ENCODE measurements at regions not wholly inside any gene's neighbourhood (a gene's known extent, or its start where the extent isn't known, plus 50 kb on each side); places are given as distances from the start of the nearest gene placed in this dataset.

GRCh38 chr16:49937886-49938285, 82.0 kb upstream of the ZNF423 start:
- Mint-ChIP-seq H3K36me3 (ENCODE audit: low read depth) (no peaks in the 10 kb centered on the region), H3K4me3 (no peak overlapping the region), H3K27ac (no peak overlapping the region), H3K4me1 (ENCODE audit: low read depth) (peaks cover 5% of the 10 kb centered on the region), H3K9me3 (peaks cover 5% of the 10 kb centered on the region; the same call in 1 of the 2 replicates), H3K27me3 (ENCODE audit: insufficient read depth) (peaks cover 4% of the 10 kb centered on the region)
- TF ChIP-seq CTCF (IDR thresholded peaks at IDR 0.05) = no peak
- no peak for DNase-seq

- no peaks in the 10 kb centered on the region for H3K4me1 Mint-ChIP-seq (ENCODE audit: low read depth)
- peaks cover 4% of the 10 kb centered on the region for H3K27me3 Mint-ChIP-seq (ENCODE audit: insufficient read depth)
- DNase-seq = no peak
- peaks cover 5% of the 10 kb centered on the region; the same call in 1 of the 2 replicates for H3K9me3 Mint-ChIP-seq
- H3K36me3 Mint-ChIP-seq (ENCODE audit: low read depth) = no peaks in the 10 kb centered on the region
- no peak for TF ChIP-seq CTCF (IDR thresholded peaks at IDR 0.05)
- no peak overlapping the region for H3K27ac Mint-ChIP-seq
- H3K4me3 Mint-ChIP-seq = no peak overlapping the region
Observed at GRCh38 chr16:49939495-49939894, 83.6 kb upstream of the ZNF423 start.

- H3K9me3 Mint-ChIP-seq = peaks cover 5% of the 10 kb centered on the region; the same call in 1 of the 2 replicates
- H3K4me3 Mint-ChIP-seq = no peak overlapping the region
- H3K36me3 Mint-ChIP-seq (ENCODE audit: low read depth) = no peaks in the 10 kb centered on the region
- no peak overlapping the region for H3K27ac Mint-ChIP-seq
- H3K27me3 Mint-ChIP-seq (ENCODE audit: insufficient read depth) = peaks cover 4% of the 10 kb centered on the region
- no peak for TF ChIP-seq CTCF (IDR thresholded peaks at IDR 0.05)
- H3K4me1 Mint-ChIP-seq (ENCODE audit: low read depth) = no peaks in the 10 kb centered on the region
- no peak for DNase-seq
Observed at GRCh38 chr16:49940464-49941224, 84.4 kb upstream of the CNEP1R1 start.

- H3K36me3 Mint-ChIP-seq (ENCODE audit: low read depth) = no peaks in the 10 kb centered on the region
- no peak for TF ChIP-seq CTCF (IDR thresholded peaks at IDR 0.05)
- no peak for DNase-seq
- H3K4me1 Mint-ChIP-seq (ENCODE audit: low read depth) = no peaks in the 10 kb centered on the region
- H3K27me3 Mint-ChIP-seq (ENCODE audit: insufficient read depth) = peaks cover 2% of the 10 kb centered on the region
- no peak overlapping the region for H3K4me3 Mint-ChIP-seq
- no peak overlapping the region for H3K27ac Mint-ChIP-seq
- H3K9me3 Mint-ChIP-seq = no peaks in the 10 kb centered on the region; the same call in 1 of the 2 replicates
Observed at GRCh38 chr16:49944221-49944620, 80.8 kb upstream of the CNEP1R1 start.

- DNase-seq = no peak
- Mint-ChIP-seq H3K9me3 (no peaks in the 10 kb centered on the region; the same call in 1 of the 2 replicates), H3K4me3 (no peak overlapping the region), H3K27ac (no peak overlapping the region), H3K27me3 (ENCODE audit: insufficient read depth) (peaks cover 5% of the 10 kb centered on the region), H3K4me1 (ENCODE audit: low read depth) (no peaks in the 10 kb centered on the region), H3K36me3 (ENCODE audit: low read depth) (no peaks in the 10 kb centered on the region)
- no peak for TF ChIP-seq CTCF (IDR thresholded peaks at IDR 0.05)
Observed at GRCh38 chr16:49947907-49948678, 76.9 kb upstream of the CNEP1R1 start.

Data from HFFc6 (cell line).